Stomach smooth muscle (tissue), 2 donors: ENCODE measurements at regions not wholly inside any gene's neighbourhood (a gene's known extent, or its start where the extent isn't known, plus 50 kb on each side); places are given as distances from the start of the nearest gene placed in this dataset.

Experiments used
- H3K27ac ChIP-seq: one replicate; pipeline ENCODE4 v1.7.0; 2013; ENCODE audit warnings: mild to moderate bottlenecking, low read length, inconsistent platforms
- H3K27me3 ChIP-seq, 2 donors: one replicate each; pipeline ENCODE4 v1.7.0; 2013; ENCODE audit warnings: low read length in 2 of 2; ENCODE audit not compliant: insufficient read depth in 2 of 2, control insufficient read depth in 1 of 2
- H3K36me3 ChIP-seq, 2 donors: one replicate each; pipeline ENCODE4 v1.7.0; 2013; ENCODE audit warnings: low read length in 2 of 2; ENCODE audit not compliant: control insufficient read depth in 2 of 2, insufficient read depth in 2 of 2
- H3K4me1 ChIP-seq: one replicate; pipeline ENCODE4 v1.7.0; 2013; ENCODE audit warnings: low read length; ENCODE audit not compliant: control insufficient read depth, insufficient read depth
- H3K4me3 ChIP-seq, 2 donors: one replicate each; pipeline ENCODE4 v1.7.0; 2013; ENCODE audit warnings: low read length in 2 of 2
- H3K9ac ChIP-seq, 2 donors: one replicate each; pipeline ENCODE4 v1.7.0; 2013; ENCODE audit warnings: low read length in 2 of 2, mild to moderate bottlenecking in 1 of 2
- H3K9me3 ChIP-seq, 2 donors: one replicate each; pipeline ENCODE4 v1.7.0; 2013; ENCODE audit warnings: low read length in 2 of 2; ENCODE audit not compliant: control insufficient read depth in 2 of 2
- donor health status: healthy.
- donor health status: Pancreatic carcinoma.

DNA sequence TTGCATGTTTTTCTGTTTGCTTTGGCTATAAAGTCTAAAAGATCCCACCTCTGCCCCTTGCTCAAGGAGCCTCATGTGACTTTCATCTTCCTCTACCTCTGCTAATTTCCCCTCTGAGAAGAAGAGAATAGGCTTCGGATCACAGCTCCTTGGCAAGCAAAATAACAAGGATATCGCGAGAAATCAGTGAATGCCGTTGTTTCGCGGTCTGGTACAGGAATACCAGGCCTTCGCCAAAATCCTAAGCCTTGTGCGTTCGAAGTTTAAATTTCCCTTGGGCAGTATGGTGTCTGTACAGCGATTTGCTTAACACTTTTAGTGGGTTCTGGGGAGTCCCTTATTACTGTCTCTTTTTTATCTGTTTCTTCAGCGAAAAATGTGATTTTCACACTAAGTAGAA lies 142.3 kb downstream of the IRF8 start:
- no peak overlapping the region for H3K9ac ChIP-seq

DNA sequence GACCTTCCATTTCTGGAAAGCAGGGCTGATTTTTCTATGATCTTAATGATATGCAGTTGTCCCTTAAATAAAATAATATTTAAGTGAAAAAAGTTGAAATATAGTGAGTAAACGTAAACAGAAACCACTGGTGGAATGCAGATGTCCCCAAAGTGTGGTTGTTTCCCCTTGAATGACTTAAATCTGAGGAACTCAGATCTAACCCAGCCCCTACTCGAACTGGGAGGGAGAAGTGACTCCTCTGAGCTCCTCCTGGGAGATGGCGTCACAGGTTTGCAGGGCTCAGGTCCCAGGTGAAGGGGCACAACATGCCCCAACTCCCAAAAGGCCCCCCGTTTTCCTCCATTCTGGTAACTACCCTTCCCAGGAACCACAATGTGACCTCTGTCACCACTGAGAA lies 142.8 kb downstream of the IRF8 start:
- Histone ChIP-seq H3K4me1 (peaks cover 6% of the 10 kb centered on the region), H3K27me3 (peaks cover 3 to 4% of the 10 kb centered on the region in 2 donors), H3K9ac (no peak overlapping the region), H3K4me3 (no peak overlapping the region), H3K36me3 (no peaks in the 10 kb centered on the region), H3K9me3 (no peaks in the 10 kb centered on the region), H3K27ac (no peak overlapping the region)

More for the DNA sequence above, 142.3 kb downstream of the IRF8 start:
- peaks cover 6% of the 10 kb centered on the region for H3K4me1 ChIP-seq
- H3K27me3 ChIP-seq, result peaks cover 3 to 4% of the 10 kb centered on the region in 2 donors
- H3K9me3 ChIP-seq, result no peaks in the 10 kb centered on the region
- H3K27ac ChIP-seq, result no peak overlapping the region
- H3K4me3 ChIP-seq, result no peak overlapping the region
- no peaks in the 10 kb centered on the region for H3K36me3 ChIP-seq

DNA sequence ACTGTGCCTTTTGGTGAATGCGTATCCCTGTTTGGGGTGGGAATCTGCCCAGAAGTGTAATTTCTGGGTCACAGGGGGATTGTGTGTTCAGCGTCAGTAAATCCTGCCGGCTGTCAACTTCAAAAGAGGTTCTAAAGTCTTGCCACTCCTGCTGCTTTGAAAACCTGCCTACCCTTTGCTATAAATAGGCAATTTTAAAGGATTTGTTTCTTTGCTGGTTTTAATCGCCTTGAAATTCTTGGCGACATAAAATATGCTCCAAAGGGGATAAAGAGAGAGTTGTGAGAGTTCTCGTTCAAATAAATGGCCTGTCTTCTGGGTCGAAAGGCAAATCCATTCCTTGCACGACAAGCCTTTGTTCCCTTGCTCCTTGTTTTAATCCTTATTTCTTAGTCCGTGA lies 143.4 kb downstream of the IRF8 start:
- Histone ChIP-seq H3K27me3 (peaks cover 3 to 4% of the 10 kb centered on the region in 2 donors), H3K9me3 (no peaks in the 10 kb centered on the region), H3K4me1 (peaks cover 6% of the 10 kb centered on the region), H3K9ac (no peak overlapping the region), H3K4me3 (no peak overlapping the region), H3K27ac (no peak overlapping the region), H3K36me3 (no peaks in the 10 kb centered on the region)

DNA sequence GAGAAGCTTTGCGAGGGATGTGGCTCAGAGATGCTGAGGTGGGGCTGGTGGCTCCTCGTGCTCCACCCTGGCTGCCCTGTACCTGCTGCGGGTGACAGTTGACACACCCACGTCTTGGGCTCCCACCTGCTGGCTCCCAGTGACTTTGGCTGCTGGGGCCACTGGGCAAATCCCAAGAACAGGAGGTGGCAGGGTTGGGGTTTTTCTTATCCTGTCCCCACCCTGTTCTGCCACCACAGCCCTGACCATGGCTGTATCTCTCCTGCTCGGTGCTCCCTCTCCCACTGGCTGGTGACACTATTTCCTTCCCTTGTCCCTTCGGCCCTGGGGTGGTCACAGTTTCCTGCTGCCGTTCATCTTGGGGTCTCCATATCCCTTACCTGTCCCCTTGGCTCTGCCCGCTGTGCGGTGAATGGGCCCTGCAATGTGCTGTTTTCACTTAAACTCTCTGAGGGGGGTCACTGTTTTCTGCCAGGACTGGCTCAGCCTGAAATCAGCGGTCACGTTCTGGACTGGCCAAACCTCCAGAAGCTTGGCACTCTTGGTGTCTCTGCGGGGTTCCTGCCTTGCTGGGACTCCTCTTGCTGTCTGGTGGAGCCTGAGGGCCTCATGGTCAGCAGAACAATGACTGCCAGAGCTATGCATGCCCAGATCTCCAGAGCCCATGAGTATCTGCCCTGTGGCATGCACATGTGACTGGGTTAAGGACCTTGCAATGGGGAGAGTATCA lies 144.2 kb downstream of the IRF8 start:
- H3K4me3 ChIP-seq, result no peak overlapping the region
- H3K9ac ChIP-seq, result no peak overlapping the region
- peaks cover 6% of the 10 kb centered on the region for H3K4me1 ChIP-seq
- H3K9me3 ChIP-seq, result no peaks in the 10 kb centered on the region
- peaks cover 3 to 6% of the 10 kb centered on the region in 2 donors for H3K27me3 ChIP-seq
- H3K36me3 ChIP-seq, result no peaks in the 10 kb centered on the region
- H3K27ac ChIP-seq, result no peak overlapping the region

DNA sequence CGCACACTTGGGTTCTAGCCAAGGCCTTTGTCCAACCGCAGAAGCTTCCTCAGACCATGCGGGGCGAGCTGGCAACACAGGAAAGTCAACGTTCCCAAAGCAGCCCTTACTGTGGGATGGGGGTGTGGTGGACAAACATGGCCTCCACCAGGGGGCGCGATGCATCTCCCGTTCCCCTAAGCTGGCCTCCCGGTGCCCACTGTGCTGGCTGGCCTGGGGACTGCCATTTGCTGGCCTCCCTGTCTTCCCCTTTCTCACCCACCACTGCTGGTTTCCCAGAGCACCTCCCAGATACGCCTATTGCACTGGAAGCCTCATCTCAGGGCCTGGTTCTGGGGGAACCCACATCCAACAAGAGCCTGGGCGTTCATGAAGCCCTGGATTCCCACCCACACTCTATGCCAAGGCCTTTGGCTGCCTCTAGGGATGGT lies 145.3 kb downstream of the IRF8 start:
- Histone ChIP-seq H3K27ac (no peak overlapping the region), H3K4me3 (no peak overlapping the region), H3K27me3 (peaks cover 3 to 6% of the 10 kb centered on the region in 2 donors), H3K9me3 (no peaks in the 10 kb centered on the region), H3K4me1 (no peaks in the 10 kb centered on the region), H3K36me3 (no peaks in the 10 kb centered on the region), H3K9ac (no peak overlapping the region)

DNA sequence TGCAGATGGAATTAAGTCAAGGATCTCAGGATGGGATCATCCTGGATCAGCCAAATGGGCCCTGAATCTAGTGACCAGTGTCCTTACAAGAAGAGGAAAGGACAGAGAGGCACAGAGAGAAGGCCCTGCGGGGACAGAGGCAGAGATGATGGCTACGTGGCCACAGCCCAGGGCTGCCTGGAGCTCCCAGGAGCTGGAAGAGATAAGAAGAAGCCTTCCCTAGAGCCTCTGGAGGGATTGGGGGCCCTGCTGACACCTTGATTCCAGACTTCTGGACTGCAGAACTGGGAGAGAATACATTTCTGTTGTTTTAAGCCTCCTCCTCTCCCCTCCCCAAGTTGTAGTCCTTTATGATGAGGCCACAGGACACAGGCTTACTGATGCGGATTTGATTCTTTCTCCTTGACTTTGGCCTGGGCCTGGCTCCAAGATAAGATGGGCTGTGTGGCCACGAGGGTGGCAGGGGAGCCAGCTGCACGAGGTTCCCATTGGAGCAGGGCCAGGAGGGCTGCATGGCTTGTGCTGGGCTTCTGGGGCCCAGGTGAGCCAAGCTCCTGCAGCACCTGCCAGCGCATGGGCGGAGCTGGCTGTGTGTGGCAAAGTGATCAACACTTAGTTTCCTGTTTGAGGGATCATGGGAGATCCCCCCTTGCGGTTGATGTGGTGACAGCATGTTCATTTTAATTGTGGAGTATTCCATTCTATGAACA lies 146.1 kb downstream of the IRF8 start:
- no peak overlapping the region for H3K9ac ChIP-seq
- H3K27me3 ChIP-seq, result peaks cover 3 to 10% of the 10 kb centered on the region in 2 donors
- H3K36me3 ChIP-seq, result no peaks in the 10 kb centered on the region
- H3K27ac ChIP-seq, result no peak overlapping the region
- no peaks in the 10 kb centered on the region for H3K4me1 ChIP-seq
- no peak overlapping the region for H3K4me3 ChIP-seq
- no peaks in the 10 kb centered on the region for H3K9me3 ChIP-seq

DNA sequence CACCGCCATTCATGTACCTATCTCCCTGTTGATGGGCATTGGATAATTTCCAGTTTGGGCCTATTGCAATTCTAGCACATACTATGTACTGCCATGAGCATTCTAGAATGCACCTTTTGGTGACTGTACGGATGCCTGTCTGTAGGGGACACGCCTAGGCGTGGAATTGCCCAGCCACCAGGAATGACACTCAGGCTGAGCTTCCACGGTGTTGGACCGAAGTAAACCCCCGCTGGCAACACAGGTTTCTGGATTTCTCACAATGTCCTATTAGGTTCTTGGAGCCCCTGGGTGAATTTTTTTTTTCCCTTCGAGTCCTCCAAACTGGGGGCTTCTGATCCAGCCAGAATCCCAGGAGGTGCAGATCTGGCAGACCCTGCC lies 146.6 kb downstream of the IRF8 start:
- H3K27ac ChIP-seq, result no peak overlapping the region
- H3K4me1 ChIP-seq, result no peaks in the 10 kb centered on the region
- no peaks in the 10 kb centered on the region for H3K9me3 ChIP-seq
- H3K9ac ChIP-seq, result no peak overlapping the region
- no peak overlapping the region for H3K4me3 ChIP-seq
- no peaks in the 10 kb centered on the region for H3K36me3 ChIP-seq
- peaks cover 5 to 10% of the 10 kb centered on the region in 2 donors for H3K27me3 ChIP-seq

DNA sequence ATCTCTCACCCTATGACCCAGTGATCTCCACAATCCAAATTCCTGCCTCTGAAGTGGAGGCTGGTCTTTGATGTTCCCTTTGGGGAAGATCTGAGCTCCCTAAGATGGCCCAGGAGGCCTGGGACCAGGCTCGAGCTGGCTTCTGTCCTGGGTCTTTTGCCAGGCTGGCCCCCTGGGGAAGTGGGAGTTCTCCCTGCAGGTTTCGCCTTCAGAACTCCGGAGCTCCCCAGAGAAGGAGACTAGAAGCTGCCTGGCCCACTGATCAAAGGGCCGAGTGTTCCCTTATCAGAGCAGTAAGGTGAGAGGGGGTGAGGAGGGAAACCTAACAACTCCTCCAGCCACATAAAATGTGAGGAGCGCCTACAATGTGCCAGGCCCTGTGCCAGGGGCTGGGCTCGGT lies 147.1 kb downstream of the IRF8 start:
- no peak overlapping the region for H3K27ac ChIP-seq
- H3K4me3 ChIP-seq, result no peak overlapping the region
- no peaks in the 10 kb centered on the region for H3K4me1 ChIP-seq
- no peaks in the 10 kb centered on the region for H3K36me3 ChIP-seq
- H3K27me3 ChIP-seq, result peaks cover 6 to 12% of the 10 kb centered on the region in 2 donors
- H3K9ac ChIP-seq, result no peak overlapping the region
- H3K9me3 ChIP-seq, result no peaks in the 10 kb centered on the region

DNA sequence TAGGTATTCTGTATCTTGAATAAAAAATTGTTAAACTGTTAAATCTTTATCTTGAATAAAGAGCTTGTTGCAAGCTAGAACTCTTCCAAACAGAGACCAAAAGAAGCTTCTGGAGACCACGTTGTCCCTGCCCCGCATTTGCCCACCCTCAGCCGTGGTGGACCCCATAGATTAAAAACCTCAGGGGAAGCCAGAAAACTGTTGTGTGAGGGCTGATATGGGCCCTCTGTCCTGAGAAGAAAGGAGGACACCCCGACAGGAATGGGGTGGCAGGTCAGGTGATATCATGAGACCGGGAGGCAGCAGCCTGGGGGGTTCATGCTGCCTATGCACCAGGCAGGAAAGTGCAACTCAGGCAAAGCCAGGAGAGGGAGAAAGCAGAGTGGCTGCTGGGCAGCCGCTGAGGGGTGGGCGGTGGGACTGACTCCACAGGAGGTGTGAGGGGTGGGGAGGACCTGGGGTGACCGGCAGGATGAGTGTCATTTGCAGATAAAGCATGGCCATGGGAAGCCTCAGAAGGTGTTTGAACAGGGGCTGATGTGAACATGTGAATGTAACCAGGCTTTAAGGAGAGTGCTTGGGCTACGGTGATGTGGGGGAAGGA lies 147.8 kb downstream of the IRF8 start:
- Histone ChIP-seq H3K9me3 (no peaks in the 10 kb centered on the region), H3K27me3 (peaks cover 9 to 12% of the 10 kb centered on the region in 2 donors), H3K4me1 (no peaks in the 10 kb centered on the region), H3K27ac (no peak overlapping the region), H3K4me3 (no peak overlapping the region), H3K9ac (no peak overlapping the region), H3K36me3 (no peaks in the 10 kb centered on the region)

DNA sequence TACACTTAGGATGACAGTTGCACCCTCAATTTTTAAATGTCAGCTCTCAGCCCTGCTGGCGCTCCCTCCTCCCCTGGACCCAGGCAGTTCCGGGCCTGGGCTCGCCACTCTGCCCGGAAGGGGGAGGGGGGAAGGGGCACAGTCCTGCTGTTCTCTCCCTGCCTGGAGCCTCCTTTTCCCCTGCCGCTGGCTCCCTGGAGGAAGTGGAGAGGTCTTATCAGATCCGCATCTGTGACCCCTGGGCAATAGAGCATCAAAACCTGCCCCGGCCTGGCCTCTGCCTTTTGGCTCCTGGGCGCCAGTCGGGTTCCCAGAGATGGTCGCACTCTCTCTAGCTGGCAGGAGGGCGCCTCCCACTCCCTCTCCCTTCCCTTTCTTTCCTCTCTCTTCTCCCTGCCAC lies 149.3 kb downstream of the IRF8 start:
- no peak overlapping the region for H3K4me3 ChIP-seq
- H3K27ac ChIP-seq, result no peak overlapping the region
- H3K9ac ChIP-seq, result no peak overlapping the region
- H3K4me1 ChIP-seq, result no peaks in the 10 kb centered on the region
- no peaks in the 10 kb centered on the region for H3K9me3 ChIP-seq
- H3K36me3 ChIP-seq, result no peaks in the 10 kb centered on the region
- peaks cover 9 to 12% of the 10 kb centered on the region in 2 donors for H3K27me3 ChIP-seq
